NB4 (cell line): ENCODE measurements at regions not wholly inside any gene's neighbourhood (a gene's known extent, or its start where the extent isn't known, plus 50 kb on each side); places are given as distances from the start of the nearest gene placed in this dataset.

Experiments
- CTCF ChIP-seq: IDR thresholded peaks from one replicate; pipeline ENCODE4 v1.5.1; 2012; ENCODE audit warnings: low read depth, low read length
- POLR2A ChIP-seq: IDR thresholded peaks from 2 replicates; pipeline ENCODE4 v1.6.1; 2011; ENCODE audit warnings: mild to moderate bottlenecking; ENCODE audit not compliant: insufficient read length; ENCODE audit errors: extremely low read depth

GRCh38 chr10:120308589-120308988, 148.4 kb upstream of the PLPP4 start:
- TF ChIP-seq CTCF (no peak), POLR2A (no peak)
